Dendritic cell treated with granulocyte-macrophage colony-stimulating factor and Interleukin-4, amounts not matched to agents 40 ng/mL and 50 ng/mL, for 4 days (primary cell): ENCODE measurements at regions not wholly inside any gene's neighbourhood (a gene's known extent, or its start where the extent isn't known, plus 50 kb on each side); places are given as distances from the start of the nearest gene placed in this dataset.

ENCODE experiments used
- H3K27ac Mint-ChIP-seq: one replicate; pipeline ENCODE4 v1.8.0; 2022; ENCODE audit warnings: mild to moderate bottlenecking, mixed read lengths
- H3K27me3 Mint-ChIP-seq: one replicate; pipeline ENCODE4 v1.8.0; 2022; ENCODE audit warnings: mild to moderate bottlenecking, mixed read lengths
- H3K36me3 Mint-ChIP-seq: one replicate; pipeline ENCODE4 v1.8.0; 2022; ENCODE audit warnings: low read depth, mixed read lengths
- H3K4me1 Mint-ChIP-seq: one replicate; pipeline ENCODE4 v1.8.0; 2022; ENCODE audit warnings: low read depth, mixed read lengths
- H3K4me3 Mint-ChIP-seq: one replicate; pipeline ENCODE4 v1.8.0; 2022; ENCODE audit warnings: mild to moderate bottlenecking, moderate library complexity, mixed read lengths
- H3K9me3 Mint-ChIP-seq: one replicate; pipeline ENCODE4 v1.8.0; 2022; ENCODE audit warnings: mixed read lengths
- intact Hi-C: fragments of 100-400 bp; cut with micrococcal nuclease; formaldehyde crosslinking; loops from one replicate; pipeline ENCODE4 v1.15.0; 2022

DNA sequence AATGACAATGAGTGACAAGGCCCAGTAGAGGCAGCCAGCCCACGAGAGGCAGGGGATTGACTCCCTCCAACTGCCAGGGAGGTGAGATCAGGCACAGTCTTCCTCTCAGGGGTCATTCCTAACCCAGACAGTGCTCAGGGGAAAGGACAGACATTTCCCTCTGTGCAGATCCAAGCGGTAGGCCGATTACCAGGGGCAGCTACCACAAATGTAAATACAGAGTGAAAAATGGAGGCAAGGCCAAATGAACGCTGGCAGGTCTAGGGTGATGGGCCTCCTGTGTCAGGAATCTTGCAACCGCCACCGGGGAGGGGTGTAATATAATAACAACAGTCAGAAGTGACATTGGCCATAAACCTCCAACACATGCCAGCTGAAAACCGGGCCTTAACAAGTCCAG is 881.4 kb downstream of the UQCRFS1 start:
- intact Hi-C loops: no loop called here
- no peaks in the 10 kb centered on the region for H3K27me3 Mint-ChIP-seq
- no peaks in the 10 kb centered on the region for H3K36me3 Mint-ChIP-seq
- no peak overlapping the region for H3K27ac Mint-ChIP-seq
- H3K9me3 Mint-ChIP-seq: peaks cover 5% of the 10 kb centered on the region
- H3K4me3 Mint-ChIP-seq: no peak overlapping the region
- H3K4me1 Mint-ChIP-seq: no peaks in the 10 kb centered on the region

DNA sequence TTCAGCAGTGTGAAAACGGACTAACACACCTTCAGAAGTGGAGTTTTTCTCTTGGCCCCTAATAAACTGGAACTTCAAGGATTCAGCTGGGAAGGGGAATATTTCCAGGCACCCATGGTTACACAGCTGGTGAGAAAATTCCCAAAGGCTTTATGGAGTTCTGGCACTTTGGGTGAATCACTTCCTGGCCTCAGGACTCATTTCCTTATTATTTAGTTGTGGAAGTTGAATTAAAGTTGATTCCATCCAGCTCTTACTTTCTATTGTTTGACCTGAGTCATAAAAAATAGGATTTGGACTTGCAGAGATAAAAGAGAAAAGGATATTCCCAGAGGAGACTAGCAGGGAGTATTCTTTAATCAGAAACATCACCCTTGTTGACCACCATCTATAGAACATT is 882.1 kb downstream of the UQCRFS1 start:
- Mint-ChIP-seq H3K36me3 (no peaks in the 10 kb centered on the region), H3K9me3 (peaks cover 5% of the 10 kb centered on the region), H3K27me3 (no peaks in the 10 kb centered on the region), H3K4me3 (no peak overlapping the region), H3K27ac (no peak overlapping the region), H3K4me1 (peaks cover under 1% of the 10 kb centered on the region)
- intact Hi-C loops: no loop called here

GRCh38 chr19:28329429-28329828 is 883.5 kb downstream of the UQCRFS1 start:
- no peaks in the 10 kb centered on the region for H3K27me3 Mint-ChIP-seq
- no peaks in the 10 kb centered on the region for H3K36me3 Mint-ChIP-seq
- intact Hi-C loops: loop anchor here (5.0 to 10.0 kb wide), 2 partner anchors 362 to 375 kb away; no protein-coding TSS in a partner anchor
- H3K9me3 Mint-ChIP-seq: peaks cover 5% of the 10 kb centered on the region
- no peak overlapping the region for H3K27ac Mint-ChIP-seq
- no peak overlapping the region for H3K4me3 Mint-ChIP-seq
- H3K4me1 Mint-ChIP-seq: peaks cover 5% of the 10 kb centered on the region

- no peak overlapping the region for H3K4me3 Mint-ChIP-seq
- intact Hi-C loops: loop anchor here (5.0 to 10.0 kb wide), 2 partner anchors 361 to 377 kb away; no protein-coding TSS in a partner anchor
- H3K4me1 Mint-ChIP-seq: peaks cover 5% of the 10 kb centered on the region
- no peaks in the 10 kb centered on the region for H3K9me3 Mint-ChIP-seq
- no peaks in the 10 kb centered on the region for H3K36me3 Mint-ChIP-seq
- no peaks in the 10 kb centered on the region for H3K27me3 Mint-ChIP-seq
- no peak overlapping the region for H3K27ac Mint-ChIP-seq
Measured at GRCh38 chr19:28327905-28328304, 885.0 kb downstream of the UQCRFS1 start.

DNA sequence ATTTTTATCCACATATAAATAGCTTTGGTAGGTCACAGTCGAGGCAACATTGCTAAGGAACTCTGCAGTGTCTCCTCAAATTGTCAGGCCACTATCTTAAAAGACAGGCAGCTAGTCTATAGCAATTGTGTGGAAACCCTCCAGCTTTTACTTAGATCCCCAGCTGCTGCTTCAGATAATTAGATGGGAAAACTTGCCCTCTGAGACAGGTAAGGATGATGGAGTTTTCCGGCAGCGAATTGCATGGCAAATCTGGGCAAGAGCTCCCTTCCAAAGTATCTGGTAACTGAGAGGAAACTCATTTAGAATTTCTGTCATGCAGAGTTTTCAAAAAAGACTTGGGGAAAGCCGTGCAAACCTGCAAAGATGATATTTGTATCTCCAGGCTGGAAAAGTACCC is 886.2 kb downstream of the UQCRFS1 start:
- no peaks in the 10 kb centered on the region for H3K36me3 Mint-ChIP-seq

GRCh38 chr19:28324275-28325060 is 888.5 kb downstream of the UQCRFS1 start:
- Mint-ChIP-seq H3K27me3 (no peaks in the 10 kb centered on the region), H3K36me3 (no peaks in the 10 kb centered on the region), H3K4me3 (no peak overlapping the region), H3K4me1 (peaks cover 5% of the 10 kb centered on the region), H3K9me3 (no peaks in the 10 kb centered on the region), H3K27ac (no peak overlapping the region)
- intact Hi-C loops: loop anchor here (5.0 to 10.0 kb wide), 2 partner anchors 357 to 380 kb away; no protein-coding TSS in a partner anchor

More for the DNA sequence above, 886.2 kb downstream of the UQCRFS1 start:
- peaks cover 5% of the 10 kb centered on the region for H3K4me1 Mint-ChIP-seq
- H3K27me3 Mint-ChIP-seq: no peaks in the 10 kb centered on the region
- intact Hi-C loops: loop anchor here (5.0 to 10.0 kb wide), 2 partner anchors 359 to 378 kb away; no protein-coding TSS in a partner anchor
- H3K9me3 Mint-ChIP-seq: no peaks in the 10 kb centered on the region
- no peak overlapping the region for H3K4me3 Mint-ChIP-seq
- H3K27ac Mint-ChIP-seq: no peak overlapping the region

GRCh38 chr19:28322945-28323344 is 890.0 kb downstream of the UQCRFS1 start:
- Mint-ChIP-seq H3K36me3 (no peaks in the 10 kb centered on the region), H3K27ac (no peak overlapping the region), H3K9me3 (no peaks in the 10 kb centered on the region), H3K4me3 (no peak overlapping the region), H3K27me3 (no peaks in the 10 kb centered on the region), H3K4me1 (peaks cover 5% of the 10 kb centered on the region)
- intact Hi-C loops: loop anchor here (10.0 kb wide), 1 partner anchor 382 kb away; no protein-coding TSS in a partner anchor

GRCh38 chr19:28322491-28322890 is 890.5 kb downstream of the UQCRFS1 start:
- H3K27me3 Mint-ChIP-seq: no peaks in the 10 kb centered on the region
- no peaks in the 10 kb centered on the region for H3K36me3 Mint-ChIP-seq
- H3K9me3 Mint-ChIP-seq: no peaks in the 10 kb centered on the region
- no peak overlapping the region for H3K4me3 Mint-ChIP-seq
- intact Hi-C loops: loop anchor here (10.0 kb wide), 1 partner anchor 382 kb away; no protein-coding TSS in a partner anchor
- peaks cover 5% of the 10 kb centered on the region for H3K4me1 Mint-ChIP-seq
- no peak overlapping the region for H3K27ac Mint-ChIP-seq

DNA sequence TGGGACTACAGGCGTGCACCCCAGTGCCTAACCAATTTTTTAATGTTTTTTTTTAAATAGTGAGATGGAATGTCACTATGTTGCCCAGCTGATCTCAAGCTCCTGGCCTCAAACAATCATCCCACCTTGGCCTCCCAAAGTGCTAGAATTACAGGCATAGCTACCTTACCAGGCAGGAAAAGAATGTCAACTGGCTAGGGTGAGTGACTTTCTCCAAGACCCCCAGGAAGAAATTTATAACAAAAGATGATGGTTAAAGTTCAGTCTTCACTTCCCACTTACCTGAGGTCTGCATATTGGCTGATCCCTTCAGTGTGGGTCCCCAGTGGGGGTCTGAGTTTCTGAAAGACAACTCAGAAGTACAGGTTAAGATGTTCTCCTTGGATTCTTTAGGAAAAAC is 893.0 kb downstream of the UQCRFS1 start:
- H3K4me3 Mint-ChIP-seq: no peak overlapping the region
- H3K9me3 Mint-ChIP-seq: no peaks in the 10 kb centered on the region
- intact Hi-C loops: loop anchor here (10.0 kb wide), 1 partner anchor 385 kb away; no protein-coding TSS in a partner anchor
- H3K27ac Mint-ChIP-seq: no peak overlapping the region
- H3K27me3 Mint-ChIP-seq: no peaks in the 10 kb centered on the region
- no peaks in the 10 kb centered on the region for H3K4me1 Mint-ChIP-seq
- H3K36me3 Mint-ChIP-seq: no peaks in the 10 kb centered on the region

DNA sequence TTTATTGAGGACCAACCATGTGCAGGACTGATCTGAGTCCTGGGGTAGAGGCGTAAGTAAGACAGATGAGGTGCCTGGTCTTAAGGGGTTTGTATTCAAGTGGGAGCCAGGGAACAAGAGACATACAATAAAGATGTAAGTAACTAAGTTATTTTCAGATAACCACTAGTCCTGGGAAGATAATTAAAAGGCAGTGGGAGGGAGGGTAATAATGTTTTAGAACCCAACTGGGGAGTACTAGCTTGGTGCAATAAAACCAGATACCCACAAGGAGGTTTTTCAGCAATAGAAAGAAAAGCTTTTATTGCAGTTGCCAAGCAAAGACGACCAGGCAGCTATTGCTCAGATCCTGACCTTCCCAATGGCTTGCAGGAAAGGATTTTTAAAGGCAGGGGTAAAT is 893.7 kb downstream of the UQCRFS1 start:
- Mint-ChIP-seq H3K4me3 (no peak overlapping the region), H3K27me3 (no peaks in the 10 kb centered on the region), H3K9me3 (no peaks in the 10 kb centered on the region), H3K27ac (no peak overlapping the region), H3K36me3 (no peaks in the 10 kb centered on the region), H3K4me1 (no peaks in the 10 kb centered on the region)
- intact Hi-C loops: no loop called here

- no peaks in the 10 kb centered on the region for H3K9me3 Mint-ChIP-seq
- intact Hi-C loops: no loop called here
- H3K36me3 Mint-ChIP-seq: no peaks in the 10 kb centered on the region
- H3K27ac Mint-ChIP-seq: no peak overlapping the region
- no peak overlapping the region for H3K4me3 Mint-ChIP-seq
- no peaks in the 10 kb centered on the region for H3K27me3 Mint-ChIP-seq
- H3K4me1 Mint-ChIP-seq: no peaks in the 10 kb centered on the region
Measured at GRCh38 chr19:28318469-28319179, 894.3 kb downstream of the UQCRFS1 start.

DNA sequence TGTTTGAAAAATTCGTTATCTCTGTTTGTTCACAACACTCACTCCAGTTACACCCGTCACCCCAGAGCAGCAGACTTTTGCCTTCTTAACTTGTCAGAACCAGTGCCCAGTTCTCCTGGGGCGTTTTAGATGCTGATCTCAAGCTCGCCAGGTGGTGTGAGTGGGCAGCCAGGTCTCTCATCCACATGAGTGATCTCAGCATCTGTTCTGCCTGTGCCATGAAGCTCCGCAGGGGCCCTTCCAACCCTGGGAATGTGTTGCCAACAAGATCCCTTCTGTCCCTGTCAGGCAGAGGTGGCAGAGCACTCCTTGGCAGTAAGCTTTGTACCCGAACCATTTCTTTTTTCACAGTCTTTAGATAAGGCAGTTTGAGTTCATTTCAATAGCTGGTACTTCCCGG is 896.5 kb downstream of the UQCRFS1 start:
- no peak overlapping the region for H3K27ac Mint-ChIP-seq

DNA sequence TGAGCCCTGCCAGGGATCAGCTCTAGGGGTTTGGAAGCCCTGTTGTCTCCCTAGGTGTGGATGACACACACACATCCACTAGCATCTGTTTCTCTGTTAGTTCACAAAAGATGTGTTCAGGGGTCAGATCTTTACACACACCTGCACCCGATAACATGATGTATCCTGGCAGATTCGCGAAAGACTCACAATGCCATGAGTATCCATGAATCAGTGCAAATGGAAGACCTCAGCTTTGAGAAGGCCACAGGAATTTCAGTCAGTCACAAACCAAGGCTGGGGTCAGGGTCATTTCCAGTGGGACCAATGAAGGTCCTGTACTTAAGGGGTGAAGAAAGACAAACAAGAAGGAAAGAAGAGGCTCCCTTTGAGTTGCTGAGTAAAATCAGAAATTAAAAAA is 898.2 kb downstream of the UQCRFS1 start:
- H3K4me1 Mint-ChIP-seq: no peaks in the 10 kb centered on the region
- no peaks in the 10 kb centered on the region for H3K27me3 Mint-ChIP-seq
- intact Hi-C loops: no loop called here
- H3K4me3 Mint-ChIP-seq: no peak overlapping the region
- no peaks in the 10 kb centered on the region for H3K36me3 Mint-ChIP-seq
- H3K9me3 Mint-ChIP-seq: no peaks in the 10 kb centered on the region
- no peak overlapping the region for H3K27ac Mint-ChIP-seq

More for the DNA sequence above, 896.5 kb downstream of the UQCRFS1 start:
- no peak overlapping the region for H3K4me3 Mint-ChIP-seq
- no peaks in the 10 kb centered on the region for H3K36me3 Mint-ChIP-seq
- no peaks in the 10 kb centered on the region for H3K4me1 Mint-ChIP-seq
- H3K27me3 Mint-ChIP-seq: no peaks in the 10 kb centered on the region
- H3K9me3 Mint-ChIP-seq: no peaks in the 10 kb centered on the region
- intact Hi-C loops: no loop called here

- H3K9me3 Mint-ChIP-seq: no peaks in the 10 kb centered on the region
- no peaks in the 10 kb centered on the region for H3K4me1 Mint-ChIP-seq
- H3K36me3 Mint-ChIP-seq: no peaks in the 10 kb centered on the region
- H3K27ac Mint-ChIP-seq: no peak overlapping the region
- H3K27me3 Mint-ChIP-seq: no peaks in the 10 kb centered on the region
- intact Hi-C loops: no loop called here
- no peak overlapping the region for H3K4me3 Mint-ChIP-seq
Measured at GRCh38 chr19:28314287-28314686, 898.7 kb downstream of the UQCRFS1 start.
